GM12801 (cell line): ENCODE measurements at regions not wholly inside any gene's neighbourhood (a gene's known extent, or its start where the extent isn't known, plus 50 kb on each side); places are given as distances from the start of the nearest gene placed in this dataset.

Experiments
- CTCF ChIP-seq: IDR thresholded peaks from one replicate; pipeline ENCODE4 v1.5.1; 2011; ENCODE audit warnings: control low read depth; ENCODE audit not compliant: insufficient read length; ENCODE audit errors: extremely low read depth

DNA sequence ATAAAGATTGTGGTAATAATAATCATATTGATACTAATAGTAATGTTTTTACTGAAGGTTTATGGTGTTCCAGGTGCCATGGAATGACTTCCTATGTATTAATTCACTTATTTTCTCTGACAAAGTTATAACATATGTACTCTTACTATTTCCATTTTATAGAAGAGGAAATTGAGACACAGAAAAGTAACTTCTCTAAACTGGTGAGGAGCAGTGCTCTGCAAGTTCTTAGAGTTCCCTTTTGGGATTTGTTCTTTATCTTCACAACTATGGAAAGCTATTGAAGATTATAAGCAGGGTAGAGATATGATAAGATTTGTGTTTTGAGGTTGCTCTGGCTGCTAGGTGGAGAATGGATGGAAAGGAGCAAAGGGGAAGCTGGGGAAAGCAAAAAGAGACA lies 83.9 kb upstream of the OLFM4 start:
- TF ChIP-seq CTCF: no peak

GRCh38 chr13:52938065-52938464 lies 89.6 kb upstream of the PCDH8 start:
- no peak for TF ChIP-seq CTCF

GRCh38 chr13:52936806-52937205 lies 88.4 kb upstream of the PCDH8 start:
- TF ChIP-seq CTCF: no peak

GRCh38 chr13:52934258-52934657 lies 85.8 kb upstream of the PCDH8 start:
- no peak for TF ChIP-seq CTCF

DNA sequence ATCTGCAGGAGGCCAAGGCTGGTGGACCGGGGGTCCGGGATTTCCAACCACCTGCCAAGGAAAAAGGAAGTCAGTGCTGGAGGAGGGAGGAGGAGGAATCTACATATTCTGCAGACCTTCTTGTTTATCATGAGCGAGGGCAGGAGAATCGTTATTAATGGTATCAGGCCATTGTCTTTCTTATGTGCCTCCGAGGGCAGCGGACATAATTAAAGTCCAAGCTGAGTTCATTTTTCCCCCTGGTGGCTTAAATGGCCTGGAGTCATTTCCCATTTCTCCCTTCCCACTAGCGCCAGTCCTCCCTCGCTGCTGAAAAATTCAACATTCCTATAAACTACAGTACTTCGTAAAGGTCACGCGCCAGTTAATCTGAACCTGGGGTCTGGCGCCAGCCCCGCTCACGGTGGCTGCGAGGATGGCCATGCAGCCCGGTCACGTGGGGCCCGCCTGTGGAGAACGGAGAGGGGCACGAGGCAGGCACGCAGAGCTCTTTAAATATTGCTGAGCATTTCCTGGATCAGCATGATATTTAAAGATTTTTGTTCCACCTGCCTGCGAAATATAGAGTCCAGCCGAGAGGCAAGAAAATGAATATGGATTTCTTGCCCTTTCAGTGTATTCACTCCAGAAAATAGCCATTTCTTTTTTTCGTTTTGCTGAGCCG lies 85.2 kb upstream of the PCDH8 start:
- no peak for TF ChIP-seq CTCF

DNA sequence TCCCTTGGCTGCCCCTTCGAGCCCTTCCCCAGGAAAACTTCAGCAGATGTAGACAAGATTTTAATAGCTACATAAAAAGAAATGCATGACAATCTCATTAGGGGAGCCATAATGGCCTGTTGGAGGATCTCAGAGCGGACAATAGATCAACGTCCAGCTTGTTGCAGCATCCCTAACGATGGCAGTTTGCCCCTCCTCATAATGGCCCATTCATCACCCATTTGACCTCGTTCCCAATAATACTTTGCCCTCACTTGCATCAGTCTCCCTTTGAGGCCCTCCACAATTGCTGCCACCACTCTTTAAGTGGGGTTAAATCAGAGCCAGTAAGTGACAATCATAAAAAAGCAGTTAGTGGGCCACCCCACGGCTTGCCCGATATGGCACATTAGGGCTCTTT lies 84.7 kb upstream of the PCDH8 start:
- TF ChIP-seq CTCF: no peak

GRCh38 chr13:52932649-52933048 lies 84.2 kb upstream of the PCDH8 start:
- no peak for TF ChIP-seq CTCF
